ENCODE measurements at regions not wholly inside any gene's neighbourhood (a gene's known extent, or its start where the extent isn't known, plus 50 kb on each side); places are given as distances from the start of the nearest gene placed in this dataset.

DNA sequence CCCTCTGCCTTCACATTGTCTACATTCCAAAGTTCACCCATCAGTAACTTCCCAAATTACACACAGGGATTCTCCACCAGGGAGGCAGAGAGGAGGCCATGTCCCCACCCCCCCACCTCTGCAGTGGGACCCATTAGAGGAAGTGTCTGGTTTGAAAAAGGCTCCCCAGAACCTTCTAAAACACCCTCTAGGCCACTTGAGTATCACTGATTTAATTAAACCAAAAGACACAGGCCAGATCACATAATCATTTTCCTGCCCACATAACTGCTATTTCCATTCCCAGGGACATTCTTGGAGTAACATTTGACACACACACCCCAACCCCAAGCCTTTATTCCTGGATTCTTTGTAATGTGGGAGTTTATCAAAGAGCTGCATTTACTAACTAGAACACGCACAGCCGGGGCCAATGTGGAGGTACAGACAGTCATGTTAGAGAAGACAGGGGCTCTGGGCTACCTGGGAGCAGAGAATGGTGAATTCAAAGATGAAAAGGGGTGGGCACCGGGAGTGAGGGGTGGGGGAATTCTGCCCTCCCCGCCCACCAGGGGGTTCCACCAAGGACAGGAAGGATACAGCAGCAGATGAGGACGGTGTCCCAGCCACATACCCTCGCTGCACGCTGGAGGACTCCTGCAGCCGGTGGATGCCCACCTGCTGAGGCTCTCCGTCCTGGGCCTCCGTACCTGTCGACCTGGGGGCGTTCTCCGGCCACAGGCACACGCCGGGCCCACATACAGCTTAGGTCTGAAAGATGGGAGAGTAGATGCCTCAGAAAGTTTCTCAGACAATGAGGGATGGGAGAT lies 201.4 kb upstream of the CTNNB1 start:
- DNase-seq = no peak

DNA sequence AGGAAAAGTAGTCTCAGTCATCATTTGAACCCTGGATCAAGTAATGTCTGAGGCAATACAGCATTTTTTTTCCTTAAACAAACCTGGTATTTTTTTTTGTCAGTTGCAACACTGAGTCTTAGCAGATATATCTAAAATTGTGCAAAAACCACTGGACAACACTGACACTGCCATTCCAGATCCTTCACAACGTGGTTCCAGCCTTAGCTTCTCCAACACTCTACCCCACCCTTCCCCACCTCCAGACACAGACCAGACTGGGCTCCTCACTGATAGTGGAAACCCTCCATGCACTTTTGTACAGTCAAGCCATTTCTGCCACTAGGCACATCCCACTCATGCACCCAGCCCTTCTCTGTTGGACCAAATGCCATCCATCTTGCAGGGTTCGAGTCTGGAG lies 199.6 kb upstream of the CTNNB1 start:
- no peak for DNase-seq

DNA sequence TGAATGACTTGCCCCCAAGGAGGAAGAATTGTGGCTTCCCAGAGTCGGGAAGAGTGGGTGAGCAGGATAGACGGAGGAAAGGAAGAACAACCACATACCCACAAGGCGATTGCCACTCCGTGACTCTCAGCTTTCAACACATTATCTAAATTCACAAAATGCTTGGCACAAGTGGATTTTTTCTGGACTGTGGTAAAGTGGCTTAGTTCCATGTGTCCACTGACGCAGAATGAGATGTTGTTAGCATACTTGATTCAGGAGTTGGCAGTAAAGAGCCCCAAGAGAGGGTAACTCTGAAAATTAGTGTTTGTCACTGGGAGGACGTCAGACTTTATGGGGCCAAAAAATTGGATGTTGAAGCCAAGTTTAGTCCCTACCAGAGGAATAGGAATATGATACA lies 198.8 kb upstream of the CTNNB1 start:
- no peak for DNase-seq

DNA sequence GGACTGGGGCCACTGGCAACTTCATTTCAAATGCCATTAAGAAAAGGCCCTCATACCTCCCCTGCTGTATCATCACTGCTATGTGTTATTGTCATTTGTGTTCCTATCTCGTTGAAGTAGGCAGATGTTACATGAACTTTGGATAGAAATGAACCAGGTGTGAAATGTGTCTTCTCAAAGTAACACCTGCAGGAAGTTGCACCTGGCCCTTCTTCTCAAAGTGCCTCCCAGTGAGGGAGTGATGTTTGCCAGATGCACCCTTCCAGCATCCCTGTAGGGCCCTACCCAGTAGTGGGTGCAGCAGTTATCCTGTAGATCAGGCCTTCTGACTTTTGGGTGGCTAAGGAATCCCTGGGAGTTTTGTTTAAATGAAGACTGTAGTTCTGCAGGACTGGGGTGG lies 197.7 kb upstream of the CTNNB1 start:
- no peak for DNase-seq

DNA sequence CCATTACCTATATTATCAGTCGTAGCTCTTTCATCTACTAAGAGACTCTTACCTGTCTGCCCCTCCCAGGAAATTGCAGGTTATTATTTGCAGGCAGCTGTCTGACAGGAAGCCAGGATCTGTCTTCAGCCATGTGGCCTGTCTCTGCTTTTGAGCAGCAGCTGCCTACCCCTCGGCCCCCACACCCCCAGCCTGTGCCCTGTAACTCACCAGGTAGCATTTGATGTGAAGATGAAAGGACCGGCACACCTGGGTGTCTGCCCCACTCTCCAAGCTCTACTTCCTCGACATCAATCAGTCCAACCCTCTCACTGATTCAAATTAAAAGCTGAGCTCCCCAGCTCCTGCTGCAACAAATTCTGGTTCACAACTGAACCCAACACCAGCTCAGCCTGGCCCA lies 197.2 kb upstream of the CTNNB1 start:
- no peak for DNase-seq

DNA sequence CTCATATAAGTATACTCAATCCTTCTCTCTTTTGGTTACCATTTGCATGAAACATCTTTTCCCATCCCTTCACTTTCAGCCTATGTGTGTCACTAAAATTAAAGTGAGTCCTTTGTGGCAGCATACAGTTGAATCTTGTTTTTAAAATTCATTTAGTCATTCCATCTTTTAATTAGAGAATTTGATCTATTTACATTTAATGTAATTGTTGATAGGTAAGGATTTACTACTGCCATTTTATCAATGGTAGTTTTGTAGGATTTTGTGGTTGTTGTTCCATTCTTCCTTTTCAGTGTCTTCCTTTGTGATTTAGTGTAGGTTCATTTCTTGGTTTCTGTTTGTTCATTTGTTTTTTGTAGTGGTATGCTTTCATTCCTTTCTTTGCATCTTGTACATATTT lies 191.9 kb upstream of the CTNNB1 start:
- no peak for DNase-seq

DNA sequence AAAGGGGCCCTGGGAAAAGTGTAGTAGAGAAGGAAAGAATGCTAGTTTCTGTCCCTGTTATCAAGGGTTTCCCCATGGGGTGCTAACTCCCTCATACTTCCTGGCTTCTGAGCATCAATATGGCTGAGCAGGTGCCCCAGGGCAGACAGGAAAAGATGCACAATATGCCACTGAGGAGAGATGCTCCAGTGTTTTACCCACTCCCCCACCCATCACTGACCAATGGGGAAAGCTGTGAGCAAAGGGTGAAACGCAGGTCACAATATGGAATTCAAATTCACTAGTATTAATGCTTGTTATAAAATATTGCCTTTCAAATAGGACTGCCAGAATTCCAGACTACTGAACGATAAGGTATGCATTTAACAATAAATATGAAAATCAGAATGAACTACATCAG lies 187.5 kb upstream of the CTNNB1 start:
- DNase-seq = no peak

DNA sequence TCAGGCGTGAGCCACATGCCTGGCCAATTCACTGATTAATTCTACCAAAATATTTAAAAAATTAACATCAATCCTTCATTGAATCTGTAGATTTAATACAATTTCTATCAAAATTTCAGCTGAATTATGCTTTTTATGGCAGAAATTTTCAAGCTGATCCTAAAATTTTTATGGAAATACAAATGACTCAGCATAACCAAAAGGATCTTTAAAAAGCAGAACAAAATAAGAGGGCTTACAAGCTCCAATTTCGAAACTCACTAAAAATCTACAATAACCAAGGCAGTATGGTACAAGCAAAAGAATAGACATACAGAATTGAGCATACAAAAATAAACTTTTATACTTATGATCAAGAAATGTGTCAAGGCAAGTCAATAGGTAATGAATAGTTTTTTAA lies 180.4 kb upstream of the CTNNB1 start:
- DNase-seq = no peak

DNA sequence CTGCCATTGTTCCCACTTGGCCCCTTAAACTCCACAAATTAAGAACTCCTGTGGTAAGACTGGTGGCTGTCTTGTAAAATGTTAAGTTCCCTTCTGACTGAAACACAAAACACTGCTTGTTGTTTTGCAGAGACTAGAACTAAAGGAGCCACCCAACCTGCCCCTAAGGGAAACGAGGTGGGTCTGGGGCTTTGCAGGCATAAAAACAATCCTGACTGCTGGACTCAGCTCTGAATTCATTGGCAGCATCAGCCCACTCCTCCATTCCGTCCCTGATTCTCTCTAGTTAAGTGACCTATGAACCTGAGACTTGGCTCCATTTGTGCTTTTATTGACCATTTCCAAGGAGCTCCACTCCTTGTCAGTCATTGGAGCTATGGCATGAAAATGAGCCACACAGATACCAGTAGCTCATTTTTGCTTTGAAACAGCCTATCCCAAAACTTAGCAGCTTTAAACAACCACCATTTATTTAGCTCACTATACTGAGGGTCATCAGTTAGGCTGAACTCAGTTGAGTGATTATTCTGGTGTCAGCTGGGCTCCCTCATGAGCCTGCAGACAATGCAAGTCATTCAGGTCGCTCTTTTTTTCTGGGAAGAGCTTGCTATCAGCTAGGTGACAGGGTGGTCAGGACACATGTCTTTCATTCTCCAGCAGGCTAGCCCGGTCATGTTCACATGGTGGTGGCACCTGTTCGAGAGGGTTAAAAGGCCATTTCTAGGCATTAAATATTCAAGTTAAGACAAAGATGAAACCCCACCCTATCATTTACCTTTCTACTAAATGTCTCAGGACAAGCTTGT lies 175.1 kb upstream of the CTNNB1 start:
- no peak for DNase-seq

DNA sequence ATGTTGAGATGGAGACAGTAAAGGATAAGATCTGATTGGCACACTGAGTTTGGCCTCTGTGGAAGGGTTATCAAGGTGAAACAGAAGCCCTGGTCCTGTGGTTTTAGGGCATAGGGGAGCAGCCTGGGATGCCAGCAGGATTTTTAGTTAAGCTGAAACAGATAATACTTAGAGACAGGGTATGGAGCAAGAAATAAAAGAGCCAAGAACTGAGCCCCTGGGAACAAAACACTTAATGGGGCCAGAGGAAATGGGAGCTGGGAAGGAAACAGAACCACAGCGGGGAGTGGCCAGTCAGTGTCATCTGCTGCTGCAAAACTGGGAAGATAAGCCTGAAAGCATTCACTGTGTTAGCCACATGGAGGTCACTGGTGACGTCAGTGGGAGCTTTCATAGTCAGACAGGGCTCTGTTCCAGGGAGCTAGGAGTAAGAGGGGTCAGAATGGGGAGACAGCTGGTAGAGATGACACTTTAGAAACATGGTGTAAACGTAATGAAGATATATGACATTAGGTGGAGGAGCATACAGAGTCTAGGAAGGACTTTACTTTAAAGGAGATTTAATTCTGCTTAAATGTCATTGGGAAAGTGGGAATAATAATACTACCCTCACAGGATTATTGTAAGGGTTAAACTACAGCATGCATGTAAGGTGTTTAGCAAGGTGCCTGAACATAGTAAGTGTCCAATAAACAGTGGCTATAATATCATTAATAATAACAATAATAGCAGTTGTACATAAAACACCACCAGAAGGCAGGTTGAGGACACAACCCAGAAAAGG lies 172.7 kb upstream of the CTNNB1 start:
- DNase-seq = no peak

DNA sequence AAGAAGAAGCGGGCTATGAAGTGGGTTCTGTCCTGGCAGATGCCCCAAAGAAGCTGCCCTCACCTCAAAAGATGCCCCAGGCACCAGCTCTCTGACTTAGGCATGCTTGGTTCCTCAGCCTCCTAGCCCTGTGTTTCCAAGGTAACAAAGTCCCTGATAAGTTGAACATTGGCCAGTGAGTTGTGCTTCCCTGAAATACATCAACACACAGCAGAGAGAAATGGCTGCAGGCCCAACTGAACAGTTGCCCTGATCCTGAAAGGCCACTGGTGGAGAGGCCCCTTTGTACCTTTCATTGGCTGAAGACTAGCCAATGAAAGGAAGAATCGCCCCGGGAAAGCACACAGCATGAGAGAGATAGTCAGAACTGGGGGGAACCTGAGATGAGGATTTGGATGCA lies 169.9 kb upstream of the CTNNB1 start:
- no peak for DNase-seq

DNA sequence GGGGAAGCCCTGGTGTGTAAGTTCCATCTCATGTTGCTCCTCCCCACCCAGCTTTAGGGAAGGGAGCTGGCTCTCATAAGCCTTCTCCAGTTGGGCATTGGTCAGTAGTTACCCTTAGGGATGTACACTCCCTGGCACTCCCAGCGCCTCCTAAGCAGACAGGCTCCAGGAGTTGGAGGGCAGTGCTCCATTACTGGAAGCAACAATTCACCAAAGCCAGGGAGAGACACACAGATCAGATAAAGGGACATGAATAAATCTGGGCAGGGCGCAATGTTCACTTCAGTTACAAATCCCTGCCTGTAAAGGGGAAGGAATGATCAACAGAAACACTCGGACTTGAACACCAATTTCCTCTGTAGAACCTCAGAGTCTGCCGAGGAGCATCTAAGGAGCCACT lies 169.1 kb upstream of the CTNNB1 start:
- DNase-seq = no peak

DNA sequence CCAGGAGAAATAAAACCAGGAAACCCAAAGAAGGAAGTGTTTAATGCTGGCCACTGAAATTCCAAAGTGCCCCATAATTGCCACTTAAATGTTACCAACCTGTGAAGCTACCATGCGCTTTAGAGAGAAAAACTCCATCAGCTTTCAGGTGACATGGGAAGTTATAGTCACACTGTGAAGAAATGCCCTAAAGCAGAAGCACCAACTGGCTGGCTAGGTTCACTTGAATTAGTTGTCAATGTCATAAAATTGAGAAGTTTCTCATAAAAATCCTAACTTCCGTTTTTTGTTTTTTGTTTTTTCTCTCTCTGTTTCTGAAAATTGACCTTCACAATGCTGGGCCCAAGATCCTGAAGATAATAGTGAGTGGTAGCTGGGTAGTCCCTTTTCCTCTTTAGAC lies 167.9 kb upstream of the CTNNB1 start:
- DNase-seq = no peak

DNA sequence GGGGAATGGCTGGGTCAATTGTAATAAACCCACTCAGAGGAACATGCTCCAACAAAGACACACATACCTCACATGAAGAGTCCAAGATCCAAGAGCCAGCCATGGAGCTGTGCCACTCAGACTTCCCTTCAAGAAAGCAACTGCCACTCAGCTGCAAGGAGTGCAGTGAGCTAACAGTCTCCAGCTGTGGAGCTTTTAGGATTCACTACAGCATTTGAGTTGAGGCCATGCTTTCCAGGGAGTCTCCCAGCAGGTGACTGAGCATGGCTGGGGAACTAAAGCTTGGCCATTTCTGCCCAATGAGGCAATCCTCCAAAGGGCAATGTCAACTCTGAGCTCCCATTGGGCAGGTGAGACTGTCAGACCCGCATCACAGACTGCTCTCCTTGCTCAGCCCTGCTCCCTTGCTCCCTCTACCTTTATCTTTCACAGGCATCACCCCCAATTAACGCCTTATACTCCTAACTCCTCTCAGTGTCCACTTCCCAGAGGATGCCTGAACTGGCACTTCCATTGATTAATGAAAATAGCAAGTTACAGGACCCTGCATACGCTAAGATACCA lies 165.3 kb upstream of the CTNNB1 start:
- DNase-seq = no peak

DNA sequence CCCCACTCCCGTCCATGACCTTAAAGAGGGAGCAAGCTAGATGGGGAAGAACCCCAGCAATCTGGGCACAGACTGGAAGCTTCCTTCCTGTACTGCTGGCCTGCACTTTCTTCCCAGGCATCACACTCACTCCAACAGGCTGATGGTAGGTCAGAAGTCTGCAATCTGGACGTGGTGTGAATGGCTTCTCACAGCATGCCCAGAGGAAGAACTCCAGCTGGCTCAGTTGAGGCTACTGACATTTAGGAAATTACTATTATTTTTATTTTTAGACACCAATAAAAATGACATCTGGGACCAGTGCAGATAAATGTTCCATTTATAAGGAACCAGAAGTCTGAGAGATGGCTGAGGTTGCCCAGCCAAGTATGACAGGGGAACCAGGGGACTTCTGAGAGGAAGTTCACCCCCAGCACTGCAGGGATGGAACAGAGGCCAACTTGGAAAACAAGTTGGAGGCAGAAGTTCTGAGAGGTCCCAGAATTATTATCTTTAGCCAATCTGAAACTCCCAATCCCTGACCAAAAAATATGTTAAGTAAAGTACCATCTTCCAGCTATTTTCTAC lies 163.8 kb upstream of the CTNNB1 start:
- no peak for DNase-seq

DNA sequence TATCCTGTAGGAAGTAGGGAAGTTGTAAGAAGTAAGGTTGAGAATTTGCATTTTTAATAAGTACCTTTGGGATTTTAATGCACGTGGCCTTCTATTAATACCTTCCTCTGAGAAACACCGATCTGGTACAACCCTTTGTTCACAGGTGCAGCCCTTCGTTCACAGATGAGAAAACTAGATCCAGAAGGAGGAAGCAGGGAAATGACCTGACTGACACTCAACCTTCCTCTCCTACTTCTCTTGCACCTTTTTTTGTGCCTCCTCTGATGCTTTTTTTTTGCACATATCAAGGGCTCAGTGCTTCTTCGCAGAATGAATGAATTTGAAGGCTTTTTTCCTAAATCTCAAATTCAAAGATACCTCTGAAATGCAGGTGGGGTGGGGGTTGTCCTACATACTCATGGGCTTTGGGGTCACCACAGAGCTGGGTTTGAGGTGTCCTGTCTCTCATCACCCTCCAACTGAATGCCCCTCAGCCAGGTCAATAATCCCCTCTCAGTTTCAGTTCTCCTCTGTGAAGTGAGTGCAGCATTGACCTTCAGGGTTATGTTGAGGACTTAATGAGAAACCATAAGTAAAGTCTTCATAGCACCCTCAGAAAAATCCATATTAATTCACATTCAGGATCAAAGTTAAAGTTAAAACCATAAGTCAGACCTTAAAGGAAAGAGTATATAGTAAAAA lies 161.5 kb upstream of the CTNNB1 start:
- no peak for DNase-seq

DNA sequence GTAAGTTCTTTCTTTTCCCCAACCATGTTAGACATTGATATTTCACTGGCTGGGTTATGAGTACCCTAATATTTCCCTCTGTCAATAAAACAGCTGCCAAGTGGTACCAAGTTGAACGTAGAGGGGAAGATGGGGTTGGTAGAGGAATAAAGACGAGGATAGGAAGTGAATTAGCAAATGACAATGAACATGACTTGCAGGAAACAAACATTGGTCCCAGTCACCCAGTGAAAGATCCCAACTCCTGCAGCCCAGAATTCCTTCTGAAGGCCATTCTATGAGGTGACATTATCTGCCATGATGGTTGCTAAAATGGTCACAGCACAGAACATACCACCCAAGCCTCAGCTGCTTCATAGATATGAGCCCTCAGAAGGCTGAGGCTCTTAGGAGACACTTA lies 159.0 kb upstream of the CTNNB1 start:
- DNase-seq = no peak

DNA sequence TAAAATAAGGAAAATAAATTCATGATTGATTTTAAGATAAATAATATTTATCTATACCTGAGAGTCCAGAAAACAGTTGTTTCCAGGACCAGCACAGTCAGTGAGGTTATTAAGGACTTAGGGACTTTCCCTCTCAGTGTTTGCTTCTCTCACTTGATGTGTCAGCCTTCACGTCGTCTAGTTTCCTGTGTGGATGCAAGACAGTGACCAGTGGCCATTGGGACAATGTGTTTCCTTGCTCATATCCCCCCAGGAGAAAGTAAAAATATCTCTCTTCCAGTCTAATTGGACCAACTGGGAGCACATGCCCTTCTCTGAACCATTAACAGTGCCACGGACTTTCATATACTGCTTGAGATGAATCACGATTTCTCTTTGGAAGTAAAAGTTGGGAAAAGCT lies 157.8 kb upstream of the CTNNB1 start:
- DNase-seq = no peak

DNA sequence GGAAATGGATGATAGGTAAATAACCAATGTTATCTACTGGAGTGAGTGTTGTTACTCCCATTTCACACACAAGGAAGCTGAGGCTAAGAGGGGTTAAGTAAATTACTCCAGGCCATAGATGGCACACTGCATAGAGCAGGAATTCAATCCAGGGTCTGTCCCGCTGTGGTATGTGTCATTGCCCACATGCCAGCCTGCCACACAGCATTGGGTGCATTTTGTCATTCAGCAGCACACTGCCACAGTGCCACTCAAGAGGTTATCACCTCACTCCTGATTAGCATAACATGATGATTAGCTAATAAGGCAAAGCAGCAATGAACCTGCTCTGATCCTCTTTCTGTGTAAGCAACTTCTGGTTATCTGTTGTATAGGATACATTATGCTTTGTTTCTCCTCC lies 157.4 kb upstream of the CTNNB1 start:
- no peak for DNase-seq

DNA sequence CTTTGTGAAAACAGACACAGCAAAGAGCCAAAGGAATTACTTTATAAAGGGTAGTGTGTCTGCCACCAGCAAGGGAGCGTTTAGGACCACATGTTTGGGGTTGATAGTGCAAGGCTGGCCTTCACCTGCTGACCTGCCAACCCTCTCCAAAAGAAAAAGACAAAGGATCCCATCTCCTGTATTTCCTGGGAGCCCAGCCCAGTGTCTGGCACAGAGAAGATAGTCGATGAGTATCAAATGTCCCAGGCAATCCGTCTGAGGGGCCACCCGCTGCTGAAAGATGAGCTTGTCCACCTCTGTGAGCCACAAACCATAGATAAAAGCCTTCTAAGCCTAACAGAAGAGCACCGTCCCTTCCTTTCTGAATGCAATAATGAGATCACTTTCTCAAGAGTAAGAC lies 154.8 kb upstream of the CTNNB1 start:
- no peak for DNase-seq

DNA sequence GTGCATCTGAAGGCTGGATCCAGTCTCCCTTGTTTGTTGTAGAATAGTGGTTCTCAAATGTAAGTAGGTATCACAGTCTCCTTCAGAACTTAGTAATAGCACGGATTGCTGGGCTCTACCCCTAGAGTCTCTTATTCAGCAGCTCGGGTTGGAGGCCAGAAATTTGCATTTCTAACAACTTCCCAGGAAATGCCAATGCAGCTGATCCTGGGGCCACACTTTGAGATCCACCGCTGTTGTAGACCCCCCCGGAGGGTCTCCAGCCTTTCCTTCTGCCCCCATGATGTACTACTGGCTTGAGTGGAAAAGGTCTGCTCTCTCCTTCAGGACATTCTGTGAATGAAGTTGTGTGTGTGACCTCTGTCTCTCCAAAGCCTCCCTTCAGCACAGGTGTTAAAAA lies 153.8 kb upstream of the CTNNB1 start:
- no peak for DNase-seq

DNA sequence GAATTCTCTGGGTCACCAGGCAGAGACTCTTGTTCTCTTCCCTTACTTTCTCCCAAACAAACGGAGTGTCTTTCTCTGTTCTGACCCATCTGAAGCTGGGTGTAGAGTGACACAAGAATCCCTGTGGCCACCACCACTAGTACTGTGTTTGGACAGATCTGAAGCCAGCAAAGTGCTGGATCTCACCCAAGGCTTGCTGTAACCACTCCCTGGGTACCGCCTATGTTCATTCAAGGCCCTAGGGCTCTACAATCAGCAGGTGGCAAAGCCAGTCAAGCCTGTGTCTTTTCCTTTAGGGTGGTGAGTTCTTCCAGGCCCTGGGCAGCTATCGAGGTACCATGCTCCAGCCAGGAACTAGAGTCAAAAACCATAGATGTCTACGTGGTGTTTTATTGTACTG lies 149.2 kb upstream of the CTNNB1 start:
- DNase-seq = no peak

DNA sequence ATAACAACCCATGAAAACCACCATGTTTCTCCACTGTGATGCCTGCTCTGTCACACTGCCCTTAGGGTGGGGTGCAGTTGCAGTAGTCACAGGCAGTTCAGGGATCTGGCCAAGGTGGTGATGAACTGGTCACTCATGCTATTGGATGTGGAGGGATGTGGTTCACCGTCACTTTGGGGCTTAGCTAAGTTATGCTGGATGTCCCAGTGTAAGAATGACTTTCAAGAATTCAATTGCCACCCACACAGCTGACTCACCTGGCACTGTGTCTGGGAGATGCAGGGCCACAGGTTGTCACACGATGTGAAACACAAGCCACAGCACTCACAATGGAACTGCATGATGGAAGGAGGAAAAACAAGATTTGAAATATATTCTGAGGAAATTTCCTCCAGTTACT lies 146.1 kb upstream of the CTNNB1 start:
- no peak for DNase-seq
